ENCODE measurements at regions not wholly inside any gene's neighbourhood (a gene's known extent, or its start where the extent isn't known, plus 50 kb on each side); places are given as distances from the start of the nearest gene placed in this dataset.

- TF ChIP-seq, protein P1, sequence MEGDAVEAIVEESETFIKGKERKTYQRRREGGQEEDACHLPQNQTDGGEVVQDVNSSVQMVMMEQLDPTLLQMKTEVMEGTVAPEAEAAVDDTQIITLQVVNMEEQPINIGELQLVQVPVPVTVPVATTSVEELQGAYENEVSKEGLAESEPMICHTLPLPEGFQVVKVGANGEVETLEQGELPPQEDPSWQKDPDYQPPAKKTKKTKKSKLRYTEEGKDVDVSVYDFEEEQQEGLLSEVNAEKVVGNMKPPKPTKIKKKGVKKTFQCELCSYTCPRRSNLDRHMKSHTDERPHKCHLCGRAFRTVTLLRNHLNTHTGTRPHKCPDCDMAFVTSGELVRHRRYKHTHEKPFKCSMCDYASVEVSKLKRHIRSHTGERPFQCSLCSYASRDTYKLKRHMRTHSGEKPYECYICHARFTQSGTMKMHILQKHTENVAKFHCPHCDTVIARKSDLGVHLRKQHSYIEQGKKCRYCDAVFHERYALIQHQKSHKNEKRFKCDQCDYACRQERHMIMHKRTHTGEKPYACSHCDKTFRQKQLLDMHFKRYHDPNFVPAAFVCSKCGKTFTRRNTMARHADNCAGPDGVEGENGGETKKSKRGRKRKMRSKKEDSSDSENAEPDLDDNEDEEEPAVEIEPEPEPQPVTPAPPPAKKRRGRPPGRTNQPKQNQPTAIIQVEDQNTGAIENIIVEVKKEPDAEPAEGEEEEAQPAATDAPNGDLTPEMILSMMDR (IDR thresholded peaks at IDR 0.05; ENCODE audit: low read depth, low read length): no peak
- no peak for TF ChIP-seq EZH2phosphoT487 (IDR thresholded peaks at IDR 0.05; ENCODE audit: low read depth)
Observed at GRCh38 chr3:63051920-63052319, 176.7 kb upstream of the CADPS start.

Measured in OCI-LY3 (cell line).